ENCODE measurements at regions not wholly inside any gene's neighbourhood (a gene's known extent, or its start where the extent isn't known, plus 50 kb on each side); places are given as distances from the start of the nearest gene placed in this dataset.

DNA sequence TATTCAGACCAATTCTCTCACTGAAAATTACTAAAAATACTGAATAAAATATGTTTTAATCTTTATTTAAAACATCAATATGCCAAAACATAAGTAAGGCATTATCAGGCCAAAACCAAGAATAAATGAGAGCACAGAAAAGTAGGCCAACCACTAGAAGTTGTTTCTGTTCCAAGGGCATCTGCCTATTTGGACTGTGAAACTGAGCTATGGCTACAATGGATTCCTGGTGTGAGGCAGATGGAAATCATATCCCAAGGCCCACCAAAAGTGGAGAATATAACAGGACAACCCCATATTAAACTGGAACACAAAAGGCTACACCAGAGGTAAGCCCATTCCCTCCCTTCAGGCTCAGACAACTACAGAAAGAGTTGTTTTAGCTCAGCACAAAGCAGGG, 302.8 kb upstream of the IL12A start:
- no peaks in the 10 kb centered on the region for H3K27me3 Mint-ChIP-seq (ENCODE audit: low read depth in 2 of 2)
- TF ChIP-seq, protein P1, sequence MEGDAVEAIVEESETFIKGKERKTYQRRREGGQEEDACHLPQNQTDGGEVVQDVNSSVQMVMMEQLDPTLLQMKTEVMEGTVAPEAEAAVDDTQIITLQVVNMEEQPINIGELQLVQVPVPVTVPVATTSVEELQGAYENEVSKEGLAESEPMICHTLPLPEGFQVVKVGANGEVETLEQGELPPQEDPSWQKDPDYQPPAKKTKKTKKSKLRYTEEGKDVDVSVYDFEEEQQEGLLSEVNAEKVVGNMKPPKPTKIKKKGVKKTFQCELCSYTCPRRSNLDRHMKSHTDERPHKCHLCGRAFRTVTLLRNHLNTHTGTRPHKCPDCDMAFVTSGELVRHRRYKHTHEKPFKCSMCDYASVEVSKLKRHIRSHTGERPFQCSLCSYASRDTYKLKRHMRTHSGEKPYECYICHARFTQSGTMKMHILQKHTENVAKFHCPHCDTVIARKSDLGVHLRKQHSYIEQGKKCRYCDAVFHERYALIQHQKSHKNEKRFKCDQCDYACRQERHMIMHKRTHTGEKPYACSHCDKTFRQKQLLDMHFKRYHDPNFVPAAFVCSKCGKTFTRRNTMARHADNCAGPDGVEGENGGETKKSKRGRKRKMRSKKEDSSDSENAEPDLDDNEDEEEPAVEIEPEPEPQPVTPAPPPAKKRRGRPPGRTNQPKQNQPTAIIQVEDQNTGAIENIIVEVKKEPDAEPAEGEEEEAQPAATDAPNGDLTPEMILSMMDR (IDR thresholded peaks at IDR 0.05), result no peak
- no peak overlapping the region for H3K4me3 Mint-ChIP-seq
- no peak for DNase-seq
- Histone ChIP-seq H3K4me1 (ENCODE audit: control insufficient read depth, insufficient read depth, low read length) (no peaks in the 10 kb centered on the region), H3K4me3 (ENCODE audit: low read length) (no peak overlapping the region), H3K27ac (ENCODE audit: low read length) (no peak overlapping the region), H3K36me3 (ENCODE audit: control insufficient read depth, insufficient read depth, low read length) (no peaks in the 10 kb centered on the region), H3K9me3 (ENCODE audit: control insufficient read depth, insufficient read depth, low read length) (no peaks in the 10 kb centered on the region), H3K27me3 (ENCODE audit: control insufficient read depth, insufficient read depth, low read length) (no peaks in the 10 kb centered on the region)
- no peak overlapping the region for H3K27ac Mint-ChIP-seq
- H3K36me3 Mint-ChIP-seq, result no peaks in the 10 kb centered on the region
- H3K4me1 Mint-ChIP-seq, result no peaks in the 10 kb centered on the region
- no peak for ATAC-seq
- intact Hi-C loops (cut with micrococcal nuclease), result no loop called here
- H3K9me3 Mint-ChIP-seq, result peaks cover 5 to 6% of the 10 kb centered on the region in 2 donors

- Mint-ChIP-seq H3K27ac (no peak overlapping the region), H3K36me3 (no peaks in the 10 kb centered on the region), H3K9me3 (peaks cover 8 to 13% of the 10 kb centered on the region in 2 donors), H3K27me3 (ENCODE audit: low read depth in 2 of 2) (no peaks in the 10 kb centered on the region), H3K4me1 (no peaks in the 10 kb centered on the region), H3K4me3 (no peak overlapping the region)
- Histone ChIP-seq H3K9me3 (ENCODE audit: control insufficient read depth, insufficient read depth, low read length) (no peaks in the 10 kb centered on the region), H3K27me3 (ENCODE audit: control insufficient read depth, insufficient read depth, low read length) (no peaks in the 10 kb centered on the region), H3K27ac (ENCODE audit: low read length) (no peak overlapping the region), H3K4me3 (ENCODE audit: low read length) (no peak overlapping the region), H3K36me3 (ENCODE audit: control insufficient read depth, insufficient read depth, low read length) (no peaks in the 10 kb centered on the region), H3K4me1 (ENCODE audit: control insufficient read depth, insufficient read depth, low read length) (no peaks in the 10 kb centered on the region)
- TF ChIP-seq, protein P1 (IDR thresholded peaks at IDR 0.05), result no peak
- intact Hi-C loops (cut with micrococcal nuclease), result no loop called here
- no peak for DNase-seq
- 76% methylated on average over 3 of the region's 4 CpGs for WGBS (ENCODE audit: insufficient coverage)
- ATAC-seq, result no peak
Observed at GRCh38 chr3:159693226-159693625, 295.4 kb upstream of the IL12A start.

- no peaks in the 10 kb centered on the region for H3K36me3 Mint-ChIP-seq
- H3K27ac Mint-ChIP-seq, result no peak overlapping the region
- TF ChIP-seq, protein P1 (IDR thresholded peaks at IDR 0.05), result no peak
- intact Hi-C loops (cut with micrococcal nuclease), result no loop called here
- Histone ChIP-seq H3K27me3 (ENCODE audit: control insufficient read depth, insufficient read depth, low read length) (no peaks in the 10 kb centered on the region), H3K4me1 (ENCODE audit: control insufficient read depth, insufficient read depth, low read length) (no peaks in the 10 kb centered on the region), H3K9me3 (ENCODE audit: control insufficient read depth, insufficient read depth, low read length) (peaks cover 3% of the 10 kb centered on the region), H3K36me3 (ENCODE audit: control insufficient read depth, insufficient read depth, low read length) (no peaks in the 10 kb centered on the region), H3K27ac (ENCODE audit: low read length) (no peak overlapping the region), H3K4me3 (ENCODE audit: low read length) (no peak overlapping the region)
- no peaks in the 10 kb centered on the region for H3K4me1 Mint-ChIP-seq
- no peak for DNase-seq
- H3K9me3 Mint-ChIP-seq, result peaks cover 14 to 23% of the 10 kb centered on the region in 2 donors
- H3K4me3 Mint-ChIP-seq, result no peak overlapping the region
- 49% methylated on average over 7 of the region's 7 CpGs for WGBS (ENCODE audit: insufficient coverage)
- no peak for ATAC-seq
- peaks cover 0 to 2% of the 10 kb centered on the region in 2 donors for H3K27me3 Mint-ChIP-seq (ENCODE audit: low read depth in 2 of 2)
Observed at GRCh38 chr3:159711560-159712333, 276.9 kb upstream of the IL12A start.

DNA sequence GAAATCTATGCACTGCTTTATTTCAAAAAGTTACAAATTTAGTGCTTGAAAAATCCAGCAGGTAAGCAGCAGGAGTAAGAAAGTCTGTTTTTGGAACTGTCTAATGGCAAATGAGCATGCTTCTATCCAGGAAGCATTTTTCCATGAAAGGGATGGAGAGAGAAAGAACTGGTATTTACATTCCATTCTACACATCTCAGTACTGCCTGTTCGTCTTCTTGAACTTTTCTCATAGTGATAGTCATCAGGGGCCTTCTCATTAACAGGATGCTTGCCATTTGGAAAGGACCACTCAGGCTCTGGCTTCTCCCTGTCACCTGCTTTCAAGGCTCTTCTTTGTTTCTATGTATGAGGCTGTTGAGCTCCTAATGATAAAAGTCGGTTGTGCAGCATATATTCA, 267.3 kb upstream of the IL12A start:
- H3K4me1 Mint-ChIP-seq, result no peaks in the 10 kb centered on the region
- TF ChIP-seq, protein P1 (IDR thresholded peaks at IDR 0.05), result no peak
- H3K36me3 Mint-ChIP-seq, result no peaks in the 10 kb centered on the region
- no peaks in the 10 kb centered on the region for H3K27me3 Mint-ChIP-seq (ENCODE audit: low read depth in 2 of 2)
- Histone ChIP-seq H3K27ac (ENCODE audit: low read length) (no peak overlapping the region), H3K27me3 (ENCODE audit: control insufficient read depth, insufficient read depth, low read length) (no peaks in the 10 kb centered on the region), H3K36me3 (ENCODE audit: control insufficient read depth, insufficient read depth, low read length) (no peaks in the 10 kb centered on the region), H3K9me3 (ENCODE audit: control insufficient read depth, insufficient read depth, low read length) (no peaks in the 10 kb centered on the region), H3K4me1 (ENCODE audit: control insufficient read depth, insufficient read depth, low read length) (no peaks in the 10 kb centered on the region), H3K4me3 (ENCODE audit: low read length) (no peak overlapping the region)
- DNase-seq, result no peak
- H3K4me3 Mint-ChIP-seq, result no peak overlapping the region
- WGBS (ENCODE audit: insufficient coverage), result 88% methylated on average over 2 of the region's 2 CpGs
- ATAC-seq, result no peak
- intact Hi-C loops (cut with micrococcal nuclease), result no loop called here
- peaks cover 4 to 6% of the 10 kb centered on the region in 2 donors for H3K9me3 Mint-ChIP-seq
- no peak overlapping the region for H3K27ac Mint-ChIP-seq

Data from natural killer cell (primary cell).